Right cardiac atrium (tissue), 5 donors: ENCODE measurements at regions not wholly inside any gene's neighbourhood (a gene's known extent, or its start where the extent isn't known, plus 50 kb on each side); places are given as distances from the start of the nearest gene placed in this dataset.

Experiments used
- ATAC-seq, 2 donors: fragments of 200-7000 bp; cut with Tn5 transposase; one replicate each; pipeline versions ENCODE4 v1.8.0 to v1.9.1; 2020; ENCODE audit warnings: moderate library complexity in 2 of 2, mild to moderate bottlenecking in 1 of 2
- DNase-seq, 3 donors: peaks; one replicate each; pipeline ENCODE4 v3.0.0-alpha.2; 2020
- H3K27ac ChIP-seq: one replicate; pipeline ENCODE4 v1.5.1; 2013; ENCODE audit warnings: mild to moderate bottlenecking, low read length, control low read depth, moderate library complexity
- H3K27me3 ChIP-seq: one replicate; pipeline ENCODE4 v1.6.1; 2013; ENCODE audit not compliant: control insufficient read depth, insufficient read depth
- H3K4me1 ChIP-seq: one replicate; pipeline ENCODE4 v1.6.1; 2013; ENCODE audit warnings: low read length; ENCODE audit not compliant: control insufficient read depth, insufficient read depth
- H3K4me3 ChIP-seq: one replicate; pipeline ENCODE4 v1.5.1; 2013; ENCODE audit warnings: low read length, control low read depth
- H3K9me3 ChIP-seq: one replicate; pipeline ENCODE4 v1.6.1; 2013; ENCODE audit warnings: low read length; ENCODE audit not compliant: control insufficient read depth
- WGBS: extraction: QIAGEN DNeasy Blood & Tissue Kit; methylation state at CpG from one replicate; pipeline ENCODE4 v1.1.7; 2013; 5-methylcytosine and 5-hydroxymethylcytosine counted together
- intact Hi-C, 4 donors: fragments of 100-400 bp; cut with DNase I; formaldehyde crosslinking; loops; one replicate each; pipeline versions ENCODE4 v1.11.0 to v1.14.0; 2022 to 2023
- donor health status: healthy with polysubstance abuse.
- donor health status: DM: no; HTN: yes; CAD: no.
- donor health status: DM: no; HTN: no; CAD: no.
- donor health status: DM: no; HTN: yes; CAD: no; lungs with severe emphysema.
- donor health status: DM: yes; HTN: yes; CAD: no.

DNA sequence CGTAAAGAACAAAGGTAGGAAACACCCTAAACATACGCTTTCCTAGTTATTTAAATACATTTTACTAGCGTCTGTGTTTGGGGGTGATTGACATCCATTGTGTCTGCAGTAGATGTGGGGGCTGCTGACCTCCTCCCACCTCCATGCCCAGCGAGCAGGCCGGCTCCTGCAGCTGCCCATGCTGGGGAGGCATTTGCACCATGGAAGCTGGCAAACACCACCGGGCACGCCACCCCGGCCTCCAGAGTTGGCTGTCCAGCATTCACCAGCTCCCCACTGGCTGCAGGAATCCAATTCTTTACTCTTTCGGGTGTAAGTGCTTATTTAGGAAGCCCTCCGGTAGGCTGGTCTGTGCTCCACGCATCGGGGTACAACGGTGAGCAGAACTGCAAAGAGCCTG is 115.4 kb upstream of the USP29 start:
- H3K27ac ChIP-seq: no peak overlapping the region
- intact Hi-C loops: no loop called here
- ATAC-seq: no peak

DNA sequence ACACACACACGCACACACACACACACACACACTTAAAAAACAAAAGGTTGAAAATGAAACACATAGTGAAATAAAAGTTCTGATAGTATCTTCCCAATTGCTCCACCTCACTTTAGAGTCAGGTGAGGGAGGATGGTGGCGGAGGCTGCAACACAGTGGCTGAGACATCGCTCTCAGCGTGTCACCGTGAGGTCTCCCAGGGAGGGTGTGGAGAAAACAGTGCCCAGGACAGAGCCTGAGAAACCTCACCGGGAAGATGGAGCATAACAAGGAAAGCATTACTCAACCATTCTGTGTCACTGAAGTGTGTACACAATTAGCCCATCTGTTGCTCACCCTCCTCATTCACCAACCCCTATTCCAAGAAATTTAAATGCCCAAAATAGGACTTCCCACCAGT is 111.4 kb upstream of the USP29 start:
- ATAC-seq: no peak
- Histone ChIP-seq H3K27me3 (no peaks in the 10 kb centered on the region), H3K4me1 (no peaks in the 10 kb centered on the region), H3K4me3 (no peak overlapping the region), H3K27ac (no peak overlapping the region), H3K9me3 (peaks cover 1% of the 10 kb centered on the region)
- intact Hi-C loops: no loop called here
- WGBS: 81% methylated on average over 6 of the region's 6 CpGs
- DNase-seq: no peak

More for the DNA sequence above, 115.4 kb upstream of the USP29 start:
- Histone ChIP-seq H3K4me3 (no peak overlapping the region), H3K4me1 (no peaks in the 10 kb centered on the region), H3K9me3 (no peaks in the 10 kb centered on the region), H3K27me3 (no peaks in the 10 kb centered on the region)
- DNase-seq: no peak
- WGBS: 93% methylated on average over 13 of the region's 13 CpGs

DNA sequence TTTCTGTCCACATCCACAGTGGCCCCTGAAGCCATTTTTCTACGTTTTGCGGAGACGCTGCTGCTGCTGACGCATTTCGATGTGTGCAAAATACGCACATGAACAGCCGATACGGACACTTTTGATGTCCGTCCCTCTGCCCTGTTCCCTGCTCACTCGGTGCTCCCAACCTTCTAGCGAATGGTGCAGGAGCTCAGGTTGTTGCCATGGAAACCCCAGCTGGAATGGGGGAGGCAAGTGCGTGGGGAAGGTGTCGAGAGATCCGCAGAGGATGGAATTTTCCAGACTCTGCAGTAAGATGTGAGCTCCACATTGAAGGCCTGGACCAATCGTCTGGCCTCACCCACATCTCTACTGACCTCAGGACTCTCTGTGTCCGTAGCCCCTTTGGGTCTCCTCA is 109.2 kb upstream of the USP29 start:
- Histone ChIP-seq H3K27me3 (no peaks in the 10 kb centered on the region), H3K27ac (no peak overlapping the region), H3K4me1 (no peaks in the 10 kb centered on the region), H3K4me3 (no peak overlapping the region), H3K9me3 (peaks cover 1% of the 10 kb centered on the region)
- ATAC-seq: no peak
- no peak for DNase-seq
- intact Hi-C loops: no loop called here
- WGBS: 66% methylated on average over 16 of the region's 16 CpGs

DNA sequence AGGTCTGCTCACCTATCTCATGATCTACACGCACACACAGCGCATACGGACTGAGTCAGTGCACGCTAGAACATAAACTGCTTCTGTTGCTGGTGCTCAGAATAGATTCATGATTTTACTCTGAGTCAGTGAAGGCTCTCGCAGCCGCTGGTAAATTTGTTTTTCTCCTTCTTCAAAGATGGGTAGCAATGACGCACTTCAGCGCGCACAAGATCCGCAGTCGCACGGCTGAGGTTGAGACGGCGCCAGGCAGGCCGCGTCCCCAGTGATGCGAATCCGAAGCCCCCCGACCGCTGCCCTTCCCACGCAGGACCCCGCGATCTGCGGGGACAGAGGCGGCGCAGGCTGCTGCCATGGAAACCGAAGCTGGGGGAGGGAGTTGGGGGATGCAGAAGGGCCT is 103.7 kb upstream of the USP29 start:
- Histone ChIP-seq H3K9me3 (no peaks in the 10 kb centered on the region), H3K4me1 (no peaks in the 10 kb centered on the region), H3K27me3 (no peaks in the 10 kb centered on the region), H3K27ac (no peak overlapping the region), H3K4me3 (no peak overlapping the region)
- ATAC-seq (no peak), DNase-seq (no peak)
- intact Hi-C loops: no loop called here
- 85% methylated on average over 27 of the region's 27 CpGs for WGBS

DNA sequence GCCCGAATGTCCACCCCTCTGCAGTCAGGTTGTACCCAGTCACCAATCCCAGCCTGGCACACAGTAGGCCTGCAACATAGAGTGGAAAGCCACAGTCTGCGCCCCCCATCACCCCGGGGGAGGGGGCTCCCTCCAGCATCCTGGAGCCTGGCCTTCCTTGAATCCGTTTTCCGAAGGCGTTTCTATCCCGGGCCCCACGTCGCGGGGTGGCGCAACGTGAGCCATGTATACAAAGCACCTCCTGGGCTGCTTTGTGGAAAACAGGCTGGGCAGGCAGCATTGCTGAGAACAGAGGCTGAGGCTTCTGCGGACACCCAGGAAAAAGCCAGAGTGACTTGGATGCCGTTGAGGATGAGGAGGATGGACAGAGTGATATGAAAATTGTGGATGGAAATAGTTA is 103.3 kb upstream of the USP29 start:
- no peak for ATAC-seq
- Histone ChIP-seq H3K27me3 (no peaks in the 10 kb centered on the region), H3K27ac (no peak overlapping the region), H3K4me3 (no peak overlapping the region), H3K9me3 (no peaks in the 10 kb centered on the region), H3K4me1 (no peaks in the 10 kb centered on the region)
- DNase-seq: no peak
- 66% methylated on average over 14 of the region's 14 CpGs for WGBS
- intact Hi-C loops: no loop called here

DNA sequence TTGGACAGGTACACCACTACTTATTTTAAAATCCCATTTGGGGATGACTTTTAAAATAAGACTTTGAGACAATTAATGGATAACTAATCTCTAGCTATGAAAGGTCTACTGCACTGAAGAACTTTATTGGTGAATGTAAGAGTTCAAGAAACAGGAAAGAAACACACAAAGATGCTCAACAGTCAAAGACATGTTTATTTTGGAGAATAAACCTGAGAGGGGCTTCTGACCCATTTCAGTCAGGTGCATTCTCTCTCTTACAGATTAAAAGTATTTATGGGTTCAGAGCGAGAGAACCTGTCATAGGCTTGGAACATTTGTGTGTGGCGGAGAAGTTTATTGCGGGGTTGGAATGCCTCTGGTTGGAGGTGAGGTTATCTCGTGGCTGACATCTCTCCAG is 94.3 kb upstream of the USP29 start:
- ATAC-seq (no peak), DNase-seq (no peak)
- no peak overlapping the region for H3K4me3 ChIP-seq
- 87% methylated on average over 4 of the region's 4 CpGs for WGBS
- intact Hi-C loops: no loop called here
- H3K27ac ChIP-seq: no peak overlapping the region
- no peaks in the 10 kb centered on the region for H3K9me3 ChIP-seq
- H3K4me1 ChIP-seq: no peaks in the 10 kb centered on the region
- H3K27me3 ChIP-seq: no peaks in the 10 kb centered on the region

DNA sequence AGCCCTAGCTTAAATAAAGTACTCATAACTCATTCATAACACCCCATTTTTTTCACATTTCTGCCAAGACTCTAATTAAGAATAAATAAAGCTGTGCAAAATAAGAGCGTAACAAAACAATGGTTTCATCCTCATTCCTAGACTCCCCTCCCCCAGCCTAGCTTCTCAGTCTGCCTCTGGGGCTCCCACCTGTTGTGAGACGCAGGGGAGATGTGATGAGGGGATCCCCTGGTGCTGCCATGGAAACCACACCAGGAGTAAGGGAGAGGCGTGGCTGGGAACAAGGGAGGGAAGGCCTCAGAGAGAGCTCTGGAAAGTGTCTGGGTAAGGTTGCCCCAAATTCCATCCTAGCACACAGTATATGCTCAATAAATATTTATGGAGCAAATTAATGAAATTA is 93.3 kb upstream of the USP29 start:
- Histone ChIP-seq H3K27me3 (no peaks in the 10 kb centered on the region), H3K4me1 (no peaks in the 10 kb centered on the region), H3K4me3 (no peak overlapping the region), H3K9me3 (no peaks in the 10 kb centered on the region), H3K27ac (no peak overlapping the region)
- DNase-seq: no peak
- WGBS: 79% methylated on average over 3 of the region's 3 CpGs
- intact Hi-C loops: no loop called here
- no peak for ATAC-seq

DNA sequence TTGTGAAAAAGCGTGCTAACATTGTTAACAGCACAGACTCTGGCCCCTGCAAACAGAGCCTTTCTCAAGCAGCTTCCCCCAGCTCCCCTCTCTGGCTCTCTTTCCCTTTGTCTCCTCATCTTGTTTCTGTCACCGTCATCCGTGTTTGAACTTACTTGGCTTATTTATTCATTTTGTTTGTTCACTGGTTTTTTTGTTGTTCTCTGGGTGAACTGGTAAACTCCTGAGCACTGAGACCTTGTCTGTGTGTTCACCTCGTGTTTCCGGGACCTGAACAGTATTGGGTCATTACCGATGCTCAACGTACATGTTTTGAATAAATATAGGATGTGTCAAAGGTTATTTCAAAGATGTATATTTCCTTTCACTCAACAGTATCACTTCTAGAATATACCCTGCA is 92.4 kb upstream of the USP29 start:
- DNase-seq (no peak), ATAC-seq (no peak)
- Histone ChIP-seq H3K27ac (no peak overlapping the region), H3K4me1 (no peaks in the 10 kb centered on the region), H3K9me3 (no peaks in the 10 kb centered on the region), H3K4me3 (no peak overlapping the region), H3K27me3 (no peaks in the 10 kb centered on the region)
- intact Hi-C loops: no loop called here
- 87% methylated on average over 7 of the region's 7 CpGs for WGBS

DNA sequence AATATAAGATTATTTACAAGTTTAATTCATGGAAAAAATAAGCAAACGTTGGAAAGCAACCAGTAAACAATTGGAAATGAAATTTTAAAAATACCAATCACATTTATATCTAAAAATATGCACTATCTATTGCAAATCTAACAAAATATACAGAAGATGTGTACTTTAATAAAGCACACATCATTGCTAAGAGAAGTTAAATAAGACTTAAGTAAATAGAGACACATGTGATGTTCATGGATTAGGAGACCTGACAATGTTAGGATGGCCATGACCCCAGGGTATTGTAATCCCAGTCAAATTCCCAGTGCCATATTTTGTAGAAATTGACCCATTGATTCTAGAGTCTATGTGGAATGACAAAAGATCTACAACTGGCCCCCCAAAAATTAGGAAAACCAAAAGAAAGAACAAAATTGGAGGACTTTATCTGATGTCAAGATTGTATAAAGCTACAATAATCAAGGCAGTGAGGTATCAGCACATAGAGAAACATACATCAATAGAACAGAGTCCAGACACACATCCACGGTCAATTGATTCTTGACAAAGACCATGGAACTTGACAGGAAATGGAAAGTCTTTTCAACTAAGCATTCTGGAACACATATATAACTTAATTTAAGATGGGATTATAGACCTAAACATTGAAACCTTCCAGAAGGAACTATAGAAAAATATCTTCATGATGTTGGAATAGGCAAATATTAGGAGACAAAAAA is 90.8 kb upstream of the USP29 start:
- Histone ChIP-seq H3K27me3 (no peaks in the 10 kb centered on the region), H3K4me1 (no peaks in the 10 kb centered on the region), H3K4me3 (no peak overlapping the region), H3K27ac (no peak overlapping the region), H3K9me3 (no peaks in the 10 kb centered on the region)
- WGBS: 59% methylated on average over 2 of the region's 2 CpGs
- ATAC-seq (no peak), DNase-seq (no peak)
- intact Hi-C loops: no loop called here

DNA sequence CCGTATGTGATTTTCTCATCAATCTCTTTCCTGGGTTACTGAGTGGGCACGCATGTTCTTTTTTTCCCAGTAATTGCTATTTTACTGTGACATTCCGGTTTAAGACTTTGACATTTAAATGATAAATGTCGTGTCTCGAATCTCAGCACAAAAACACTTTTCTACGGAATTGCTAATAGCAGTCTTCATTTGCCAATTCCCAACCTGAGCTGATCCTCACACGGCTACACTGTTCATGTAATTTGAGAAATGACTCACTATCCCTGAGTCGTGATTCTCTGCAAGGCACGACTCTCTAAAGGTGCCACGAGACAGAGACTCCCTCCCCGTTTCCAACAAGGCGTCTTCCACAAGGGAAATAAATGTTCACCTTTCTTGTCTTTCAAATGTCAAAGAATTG is 88.7 kb upstream of the USP29 start:
- 81% methylated on average over 12 of the region's 12 CpGs for WGBS
- H3K27me3 ChIP-seq: no peaks in the 10 kb centered on the region
- no peaks in the 10 kb centered on the region for H3K9me3 ChIP-seq
- intact Hi-C loops: no loop called here
- DNase-seq: no peak
- no peak overlapping the region for H3K27ac ChIP-seq
- no peaks in the 10 kb centered on the region for H3K4me1 ChIP-seq
- no peak for ATAC-seq
- no peak overlapping the region for H3K4me3 ChIP-seq

DNA sequence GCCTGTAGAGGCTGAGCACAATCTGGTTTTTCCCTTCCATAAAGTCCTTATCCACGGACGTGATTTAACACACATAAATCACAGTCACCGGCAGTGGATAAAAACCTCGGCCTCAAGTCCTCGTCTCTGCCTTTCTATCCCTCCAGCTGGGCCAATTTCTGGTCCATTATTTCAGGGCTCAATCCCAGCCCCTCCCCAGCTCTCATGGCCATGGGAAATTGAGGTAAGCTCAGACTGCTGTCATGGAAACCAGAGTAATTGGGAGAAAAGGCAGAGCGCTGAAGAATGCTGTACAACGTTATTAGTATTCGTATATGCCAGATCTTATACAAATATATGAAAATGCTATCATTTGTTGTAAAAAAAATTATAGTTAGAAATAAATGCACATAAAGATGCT is 86.2 kb upstream of the USP29 start:
- H3K27me3 ChIP-seq: no peaks in the 10 kb centered on the region
- no peak overlapping the region for H3K4me3 ChIP-seq
- 92% methylated on average over 8 of the region's 8 CpGs for WGBS
- H3K27ac ChIP-seq: no peak overlapping the region
- H3K4me1 ChIP-seq: no peaks in the 10 kb centered on the region
- no peak for DNase-seq
- no peak for ATAC-seq
- H3K9me3 ChIP-seq: no peaks in the 10 kb centered on the region
- intact Hi-C loops: no loop called here

DNA sequence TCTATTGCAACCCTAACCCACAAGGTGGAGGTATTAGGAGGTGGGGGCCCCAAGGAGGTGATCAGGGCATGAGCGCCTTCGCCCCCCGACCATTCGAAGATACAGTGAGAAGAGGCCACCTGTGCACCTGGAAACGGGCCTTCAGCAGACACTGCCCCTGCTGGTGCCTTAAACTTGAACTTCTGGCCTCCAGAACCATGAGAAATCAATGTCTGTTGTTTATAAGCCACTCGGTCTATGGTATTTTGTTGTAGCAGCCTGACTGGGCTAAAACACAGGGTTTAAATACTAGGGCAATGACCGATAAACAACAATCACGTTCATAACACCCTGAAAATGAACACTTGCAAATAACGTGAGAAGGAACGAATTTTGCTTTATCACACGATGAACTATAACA is 85.2 kb upstream of the USP29 start:
- H3K27me3 ChIP-seq: no peaks in the 10 kb centered on the region
- no peaks in the 10 kb centered on the region for H3K4me1 ChIP-seq
- WGBS: 84% methylated on average over 11 of the region's 11 CpGs
- H3K4me3 ChIP-seq: no peak overlapping the region
- no peak overlapping the region for H3K27ac ChIP-seq
- no peaks in the 10 kb centered on the region for H3K9me3 ChIP-seq
- ATAC-seq (no peak), DNase-seq (no peak)
- intact Hi-C loops: no loop called here
